ENCODE measurements at regions not wholly inside any gene's neighbourhood (a gene's known extent, or its start where the extent isn't known, plus 50 kb on each side); places are given as distances from the start of the nearest gene placed in this dataset.
"Not testable (repeated sequence)": the region's sequence is repeated elsewhere in the genome, so short reads cannot be mapped to it uniquely, and the experiment has no call there.

GRCh38 chr2:226303707-226304106 is 495.9 kb downstream of the IRS1 start:
- no peaks in the 10 kb centered on the region for H3K27me3 Mint-ChIP-seq (ENCODE audit: unreplicated experiment)
- no peak for TF ChIP-seq CTCF (IDR thresholded peaks at IDR 0.05; ENCODE audit: unreplicated experiment)
- no peak overlapping the region for H3K4me3 Mint-ChIP-seq (ENCODE audit: unreplicated experiment)
- no peak for DNase-seq (ENCODE audit: low spot score)
- no peaks in the 10 kb centered on the region for H3K4me1 Mint-ChIP-seq (ENCODE audit: unreplicated experiment)
- H3K36me3 Mint-ChIP-seq (ENCODE audit: low read depth, unreplicated experiment), result no peaks in the 10 kb centered on the region
- no peaks in the 10 kb centered on the region for H3K9me3 Mint-ChIP-seq (ENCODE audit: unreplicated experiment)
- H3K27ac Mint-ChIP-seq (ENCODE audit: unreplicated experiment), result no peak overlapping the region

GRCh38 chr2:226300196-226300886 is 499.3 kb downstream of the IRS1 start:
- Mint-ChIP-seq H3K4me3 (ENCODE audit: unreplicated experiment) (no peak overlapping the region), H3K36me3 (ENCODE audit: low read depth, unreplicated experiment) (no peaks in the 10 kb centered on the region), H3K27me3 (ENCODE audit: unreplicated experiment) (no peaks in the 10 kb centered on the region), H3K9me3 (ENCODE audit: unreplicated experiment) (no peaks in the 10 kb centered on the region), H3K27ac (ENCODE audit: unreplicated experiment) (no peak overlapping the region), H3K4me1 (ENCODE audit: unreplicated experiment) (no peaks in the 10 kb centered on the region)
- no peak for TF ChIP-seq CTCF (IDR thresholded peaks at IDR 0.05; ENCODE audit: unreplicated experiment)
- no peak for DNase-seq (ENCODE audit: low spot score)

- Mint-ChIP-seq H3K4me1 (ENCODE audit: unreplicated experiment) (peaks cover 4% of the 10 kb centered on the region), H3K4me3 (ENCODE audit: unreplicated experiment) (no peak overlapping the region), H3K27ac (ENCODE audit: unreplicated experiment) (no peak overlapping the region), H3K9me3 (ENCODE audit: unreplicated experiment) (no peaks in the 10 kb centered on the region), H3K36me3 (ENCODE audit: low read depth, unreplicated experiment) (no peaks in the 10 kb centered on the region), H3K27me3 (ENCODE audit: unreplicated experiment) (no peaks in the 10 kb centered on the region)
- TF ChIP-seq CTCF (IDR thresholded peaks at IDR 0.05; ENCODE audit: unreplicated experiment), result no peak
- no peak for DNase-seq (ENCODE audit: low spot score)
These were observed 499.8 kb downstream of the IRS1 start for GRCh38 chr2:226299771-226300170.

- peaks cover 5% of the 10 kb centered on the region for H3K9me3 Mint-ChIP-seq (ENCODE audit: unreplicated experiment)
- H3K4me3 Mint-ChIP-seq (ENCODE audit: unreplicated experiment), result no peak overlapping the region
- no peak overlapping the region for H3K27ac Mint-ChIP-seq (ENCODE audit: unreplicated experiment)
- no peak for DNase-seq (ENCODE audit: low spot score)
- H3K4me1 Mint-ChIP-seq (ENCODE audit: unreplicated experiment), result peaks cover 4% of the 10 kb centered on the region
- H3K27me3 Mint-ChIP-seq (ENCODE audit: unreplicated experiment), result no peaks in the 10 kb centered on the region
- no peak for TF ChIP-seq CTCF (IDR thresholded peaks at IDR 0.05; ENCODE audit: unreplicated experiment)
- H3K36me3 Mint-ChIP-seq (ENCODE audit: low read depth, unreplicated experiment), result peaks cover 5% of the 10 kb centered on the region
These were observed 503.9 kb downstream of the IRS1 start for GRCh38 chr2:226295681-226296080.

GRCh38 chr2:226295123-226295522 is 504.5 kb downstream of the IRS1 start:
- Mint-ChIP-seq H3K36me3 (ENCODE audit: low read depth, unreplicated experiment) (peaks cover 5% of the 10 kb centered on the region), H3K4me1 (ENCODE audit: unreplicated experiment) (peaks cover 4% of the 10 kb centered on the region), H3K27ac (ENCODE audit: unreplicated experiment) (no peak overlapping the region), H3K4me3 (ENCODE audit: unreplicated experiment) (no peak overlapping the region), H3K9me3 (ENCODE audit: unreplicated experiment) (peaks cover 5% of the 10 kb centered on the region), H3K27me3 (ENCODE audit: unreplicated experiment) (no peaks in the 10 kb centered on the region)
- TF ChIP-seq CTCF (IDR thresholded peaks at IDR 0.05; ENCODE audit: unreplicated experiment), result no peak
- DNase-seq (ENCODE audit: low spot score), result no peak

GRCh38 chr2:226291281-226291680 is 508.3 kb downstream of the IRS1 start:
- not testable (repeated sequence) for H3K4me3 Mint-ChIP-seq (ENCODE audit: unreplicated experiment); H3K36me3 Mint-ChIP-seq (ENCODE audit: low read depth, unreplicated experiment); H3K9me3 Mint-ChIP-seq (ENCODE audit: unreplicated experiment); DNase-seq (ENCODE audit: low spot score); H3K27me3 Mint-ChIP-seq (ENCODE audit: unreplicated experiment); H3K4me1 Mint-ChIP-seq (ENCODE audit: unreplicated experiment); H3K27ac Mint-ChIP-seq (ENCODE audit: unreplicated experiment)

Measured in endothelial cell (in vitro differentiated cells).